BE2C (cell line): ENCODE measurements at regions not wholly inside any gene's neighbourhood (a gene's known extent, or its start where the extent isn't known, plus 50 kb on each side); places are given as distances from the start of the nearest gene placed in this dataset.

Experiments
- DNase-seq: peaks from one replicate; pipeline ENCODE4 v3.0.0-alpha.2; 2020
- H3K27me3 ChIP-seq: fragments of 250-450 bp; sonication (Bioruptor Pico); 2 replicates; pipeline ENCODE4 v1.5.1; 2020; ENCODE audit warnings: mild to moderate bottlenecking
- H3K36me3 ChIP-seq: fragments of 250-450 bp; sonication (Bioruptor Pico); 2 replicates; pipeline ENCODE4 v1.5.1; 2020; ENCODE audit warnings: mild to moderate bottlenecking
- H3K4me1 ChIP-seq: fragments of 250-450 bp; sonication (Bioruptor Pico); 2 replicates; pipeline ENCODE4 v1.5.1; 2020
- H3K4me3 ChIP-seq: 2 replicates; pipeline ENCODE4 v1.5.1; 2011; ENCODE audit warnings: low read depth, low read length
- H3K9me3 ChIP-seq: fragments of 250-450 bp; sonication (Bioruptor Pico); 2 replicates; pipeline ENCODE4 v1.5.1; 2020
- CTCF ChIP-seq: IDR thresholded peaks from 2 replicates; pipeline ENCODE4 v1.5.1; 2012; ENCODE audit warnings: mild to moderate bottlenecking, low read depth, low read length

DNA sequence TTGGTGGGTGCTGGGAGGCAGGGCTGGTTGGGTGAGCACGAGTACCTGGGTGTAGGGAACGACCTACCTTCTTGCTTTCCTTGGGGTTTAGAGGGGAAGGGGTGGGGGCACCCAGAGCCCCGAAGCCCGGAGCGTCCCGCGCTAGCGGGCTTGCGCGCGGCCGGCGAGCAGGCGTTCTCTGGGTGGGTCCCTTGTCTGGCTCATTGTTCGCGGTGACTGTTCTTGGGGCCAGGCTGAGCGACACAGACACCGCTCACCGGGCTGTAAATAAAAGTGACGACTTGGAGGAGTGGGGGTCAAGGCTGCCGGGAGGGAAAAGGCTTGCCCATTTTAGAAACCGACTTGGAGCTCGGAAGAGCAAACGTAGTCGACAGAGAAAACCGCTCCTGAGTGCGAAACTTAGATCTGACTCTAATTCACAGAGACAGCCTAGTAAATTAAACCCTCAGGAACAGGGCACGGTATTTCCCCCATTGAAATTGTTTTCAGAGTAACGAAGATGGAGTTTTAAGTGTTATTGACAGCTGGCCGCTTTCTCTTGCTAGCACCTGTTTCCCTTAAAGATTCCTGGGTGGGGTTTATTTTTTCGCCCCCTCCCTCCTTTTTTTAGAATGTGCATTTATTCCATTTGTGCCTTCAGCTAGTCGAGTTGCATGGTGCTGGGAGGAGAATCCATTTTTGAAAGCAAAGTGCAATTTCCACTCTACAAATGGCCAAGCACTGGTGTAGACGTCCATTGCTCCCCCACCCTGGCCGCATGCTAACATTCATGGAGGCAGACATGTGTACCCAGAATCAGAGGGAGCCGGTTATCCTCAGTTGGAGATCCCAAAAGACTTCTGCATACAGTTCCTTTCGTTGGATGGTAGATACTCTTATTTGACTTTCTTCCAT, 532.1 kb upstream of the SEMA6D start:
- no peak for TF ChIP-seq CTCF
- no peaks in the 10 kb centered on the region for H3K36me3 ChIP-seq
- DNase-seq, result peak; percentile 14
- peak overlapping the region; percentile 64 for H3K4me3 ChIP-seq
- peaks cover 45% of the 10 kb centered on the region for H3K27me3 ChIP-seq
- no peaks in the 10 kb centered on the region for H3K4me1 ChIP-seq
- H3K9me3 ChIP-seq, result no peaks in the 10 kb centered on the region

DNA sequence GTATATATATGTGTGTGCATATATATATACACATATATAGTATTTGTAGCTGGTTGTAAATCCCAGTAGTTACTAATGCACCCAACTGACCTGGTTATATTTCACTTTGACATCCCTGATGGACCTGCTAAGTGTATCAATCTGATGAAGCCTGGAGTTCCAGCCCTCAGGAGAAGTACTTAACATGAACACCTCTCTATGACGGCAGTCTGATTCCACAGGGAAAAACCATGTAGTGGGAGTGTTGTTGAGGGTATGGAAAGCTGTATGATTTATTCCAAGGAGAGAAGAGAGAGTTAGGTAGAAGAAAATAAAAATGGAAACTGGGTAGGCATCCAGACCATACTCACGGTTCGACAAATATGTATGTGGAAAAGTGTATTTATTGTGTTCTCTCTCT, 531.2 kb upstream of the SEMA6D start:
- no peaks in the 10 kb centered on the region for H3K4me1 ChIP-seq
- H3K4me3 ChIP-seq, result no peak overlapping the region
- DNase-seq, result no peak
- H3K9me3 ChIP-seq, result no peaks in the 10 kb centered on the region
- no peaks in the 10 kb centered on the region for H3K36me3 ChIP-seq
- no peak for TF ChIP-seq CTCF
- peaks cover 45% of the 10 kb centered on the region for H3K27me3 ChIP-seq

DNA sequence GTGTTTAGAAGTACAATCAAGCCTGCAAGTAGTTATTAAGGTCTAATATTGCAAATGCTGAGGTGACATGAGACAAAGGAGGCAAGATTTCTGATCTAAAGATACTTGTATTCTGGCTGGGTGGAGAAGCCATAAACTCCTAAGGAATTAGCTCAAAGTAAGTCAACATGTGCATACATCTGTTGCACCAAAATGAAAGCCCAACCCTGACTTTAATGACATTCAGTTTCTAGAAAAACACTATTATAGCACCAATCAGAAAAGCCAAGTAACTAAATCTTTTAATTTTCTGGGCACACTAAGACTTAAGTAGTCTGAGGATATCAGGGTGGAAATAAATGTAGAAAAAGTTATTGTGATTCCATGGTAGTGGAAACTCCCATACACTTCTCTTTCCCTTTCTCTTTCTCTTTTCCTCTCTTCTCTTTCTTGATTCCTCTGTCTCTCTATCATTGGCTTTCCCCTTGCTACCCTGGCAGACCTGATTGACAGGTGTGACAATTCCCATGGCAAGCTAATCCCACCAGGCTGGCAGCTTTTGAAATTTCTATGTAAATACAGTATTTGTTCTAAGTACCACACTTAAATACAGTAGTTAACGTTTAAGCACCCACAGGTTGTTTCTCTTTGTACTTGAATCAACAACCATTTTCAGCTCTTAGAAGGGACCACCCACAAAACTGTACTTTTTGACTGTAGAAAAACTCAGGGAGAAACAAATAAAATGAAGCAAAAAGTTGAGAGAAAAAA, 528.4 kb upstream of the SEMA6D start:
- Histone ChIP-seq H3K4me1 (no peaks in the 10 kb centered on the region), H3K27me3 (peaks cover 19% of the 10 kb centered on the region), H3K36me3 (no peaks in the 10 kb centered on the region), H3K4me3 (no peak overlapping the region), H3K9me3 (no peaks in the 10 kb centered on the region)
- DNase-seq, result no peak
- no peak for TF ChIP-seq CTCF

GRCh38 chr15:47194718-47195117, 522.6 kb upstream of the SEMA6D start:
- Histone ChIP-seq H3K27me3 (no peaks in the 10 kb centered on the region), H3K4me1 (no peaks in the 10 kb centered on the region), H3K9me3 (no peaks in the 10 kb centered on the region), H3K36me3 (no peaks in the 10 kb centered on the region), H3K4me3 (no peak overlapping the region)
- DNase-seq, result no peak
- peak; percentile 58 for TF ChIP-seq CTCF

DNA sequence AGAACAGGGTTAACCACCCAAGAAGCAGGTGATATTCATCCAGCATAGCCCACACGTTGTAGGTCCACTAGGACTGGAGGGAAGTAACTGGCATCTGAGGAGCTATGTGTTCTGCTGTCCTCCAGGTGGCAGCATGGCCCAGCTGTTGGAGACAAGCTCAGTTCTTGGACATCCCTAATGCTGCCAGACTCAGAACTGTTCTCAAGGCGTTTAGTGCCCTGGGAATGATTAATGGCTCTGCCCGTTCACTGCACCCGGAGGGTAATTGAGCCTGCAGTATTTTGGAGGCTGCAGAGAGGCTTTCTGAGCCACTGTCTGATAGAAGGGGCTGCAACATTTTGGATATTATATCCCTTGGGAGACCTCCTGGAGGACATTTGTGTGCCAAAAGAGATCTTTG, 521.3 kb upstream of the SEMA6D start:
- H3K4me1 ChIP-seq, result no peaks in the 10 kb centered on the region
- H3K4me3 ChIP-seq, result no peak overlapping the region
- DNase-seq, result peak; percentile 88
- no peaks in the 10 kb centered on the region for H3K9me3 ChIP-seq
- peak; percentile 93 for TF ChIP-seq CTCF
- H3K36me3 ChIP-seq, result no peaks in the 10 kb centered on the region
- no peaks in the 10 kb centered on the region for H3K27me3 ChIP-seq

DNA sequence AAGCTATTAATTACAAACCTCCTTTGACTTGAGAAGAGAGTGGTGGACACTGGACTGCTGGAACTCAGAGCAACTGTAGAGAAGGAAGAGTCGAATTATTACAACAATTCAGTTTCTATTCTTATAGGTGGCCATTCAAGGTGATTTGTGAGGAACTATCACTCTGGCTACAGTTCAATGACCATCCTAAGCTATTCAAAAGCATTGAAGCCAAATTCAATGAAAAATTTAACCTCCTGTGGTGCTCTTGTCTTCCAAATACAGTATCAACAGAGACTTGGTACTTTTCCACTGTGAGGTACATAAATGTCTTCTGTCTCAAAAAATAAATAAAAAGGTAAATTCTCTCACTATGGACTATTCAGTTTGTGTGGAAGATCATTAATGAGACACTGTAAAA, 513.3 kb upstream of the SEMA6D start:
- Histone ChIP-seq H3K4me1 (no peaks in the 10 kb centered on the region), H3K36me3 (no peaks in the 10 kb centered on the region), H3K9me3 (no peaks in the 10 kb centered on the region), H3K4me3 (no peak overlapping the region), H3K27me3 (no peaks in the 10 kb centered on the region)
- no peak for DNase-seq
- no peak for TF ChIP-seq CTCF
